Spleen (tissue), 7 donors: ENCODE measurements at regions not wholly inside any gene's neighbourhood (a gene's known extent, or its start where the extent isn't known, plus 50 kb on each side); places are given as distances from the start of the nearest gene placed in this dataset.

Experiments
- POLR2A ChIP-seq, 3 donors: fragments of 450-650 bp; IDR thresholded peaks; one replicate each; pipeline ENCODE4 v1.5.1; 2017; ENCODE audit warnings: antibody characterized with exemption in 3 of 3, mild to moderate bottlenecking in 1 of 3
- POLR2AphosphoS5 ChIP-seq, 3 donors: sonication (generic); formaldehyde crosslinking; IDR thresholded peaks; one replicate each; pipeline ENCODE4 v1.5.1; 2017; ENCODE audit warnings: antibody characterized with exemption in 3 of 3
- TF ChIP-seq, protein P1 (sequence below), 11 experiments: fragments of 200-600 bp in 7 of 11; fragments of 450-650 bp in 4 of 11; sonication (generic) in 4 of 11; IDR thresholded peaks in 8 of 11; conservative IDR thresholded peaks in 3 of 11; 1 replicate in 7 of 11; 2 replicates in 4 of 11; pipeline versions ENCODE4 v1.4.0 to v1.8.0; 2016 to 2021; ENCODE audit warnings: antibody characterized with exemption in 11 of 11, inconsistent platforms in 4 of 11, mild to moderate bottlenecking in 1 of 11
- donor health status: DM: no; HTN: no; CAD: no; lungs with moderate emphysema.
- donor health status: DM: no; HTN: no; CAD: no.
- donor health status: DM: no; HTN: no; CAD: no.

DNA sequence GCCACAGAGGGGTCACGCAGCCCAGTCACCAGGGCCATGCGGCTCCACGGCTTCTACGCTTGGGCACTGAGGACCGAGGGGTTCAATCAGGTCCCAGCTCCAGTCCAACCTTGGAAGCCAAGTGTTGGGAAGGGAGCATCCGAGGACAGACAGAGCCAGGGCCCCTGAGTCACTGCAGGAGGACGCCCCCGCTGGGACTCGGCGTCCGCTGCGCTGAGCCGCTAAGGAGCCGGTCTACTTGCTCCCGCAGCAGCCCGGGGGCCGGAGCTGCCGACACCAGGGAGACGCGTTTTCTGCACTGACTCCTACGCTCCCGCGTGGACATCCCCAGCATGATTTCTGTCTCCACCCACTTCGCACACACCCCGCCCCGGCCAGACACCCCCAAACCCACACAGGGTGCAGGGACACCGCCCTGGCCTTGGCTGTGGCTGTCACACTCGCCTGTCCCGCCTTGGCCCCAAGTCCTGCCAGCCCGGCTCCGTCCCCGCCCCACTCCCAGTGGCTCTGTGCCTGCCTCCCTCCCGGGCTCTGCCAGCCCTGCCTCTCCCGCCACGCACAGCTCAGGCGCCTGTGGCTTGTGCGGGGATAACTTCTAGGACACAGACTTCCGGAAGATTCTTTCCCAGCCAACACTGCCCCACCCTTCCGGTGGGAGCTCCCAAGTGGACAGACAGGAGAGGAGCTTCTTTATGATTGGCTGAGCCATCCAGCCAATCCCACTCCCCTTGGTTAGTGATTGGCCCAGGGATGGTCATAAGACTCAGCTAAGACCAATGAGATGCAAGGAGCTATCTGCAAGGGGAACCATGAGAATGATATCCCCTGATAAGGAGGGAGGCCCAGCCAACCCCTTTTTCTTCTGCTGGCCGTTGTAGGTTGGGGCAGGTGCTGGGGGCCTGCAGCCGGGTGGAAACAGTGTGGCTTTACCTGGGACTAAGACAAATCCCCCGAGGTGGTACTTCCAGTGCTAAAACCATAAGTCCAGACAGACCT lies 118.9 kb upstream of the SFSWAP start:
- TF ChIP-seq, protein P1, sequence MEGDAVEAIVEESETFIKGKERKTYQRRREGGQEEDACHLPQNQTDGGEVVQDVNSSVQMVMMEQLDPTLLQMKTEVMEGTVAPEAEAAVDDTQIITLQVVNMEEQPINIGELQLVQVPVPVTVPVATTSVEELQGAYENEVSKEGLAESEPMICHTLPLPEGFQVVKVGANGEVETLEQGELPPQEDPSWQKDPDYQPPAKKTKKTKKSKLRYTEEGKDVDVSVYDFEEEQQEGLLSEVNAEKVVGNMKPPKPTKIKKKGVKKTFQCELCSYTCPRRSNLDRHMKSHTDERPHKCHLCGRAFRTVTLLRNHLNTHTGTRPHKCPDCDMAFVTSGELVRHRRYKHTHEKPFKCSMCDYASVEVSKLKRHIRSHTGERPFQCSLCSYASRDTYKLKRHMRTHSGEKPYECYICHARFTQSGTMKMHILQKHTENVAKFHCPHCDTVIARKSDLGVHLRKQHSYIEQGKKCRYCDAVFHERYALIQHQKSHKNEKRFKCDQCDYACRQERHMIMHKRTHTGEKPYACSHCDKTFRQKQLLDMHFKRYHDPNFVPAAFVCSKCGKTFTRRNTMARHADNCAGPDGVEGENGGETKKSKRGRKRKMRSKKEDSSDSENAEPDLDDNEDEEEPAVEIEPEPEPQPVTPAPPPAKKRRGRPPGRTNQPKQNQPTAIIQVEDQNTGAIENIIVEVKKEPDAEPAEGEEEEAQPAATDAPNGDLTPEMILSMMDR (IDR thresholded peaks at IDR 0.05 in 8 of 11, conservative IDR thresholded peaks at IDR 0.05 in 3 of 11): no peak
- TF ChIP-seq POLR2AphosphoS5 (IDR thresholded peaks at IDR 0.05) (no peak), POLR2A (IDR thresholded peaks at IDR 0.05) (no peak)
